ENCODE measurements at regions not wholly inside any gene's neighbourhood (a gene's known extent, or its start where the extent isn't known, plus 50 kb on each side); places are given as distances from the start of the nearest gene placed in this dataset.

DNA sequence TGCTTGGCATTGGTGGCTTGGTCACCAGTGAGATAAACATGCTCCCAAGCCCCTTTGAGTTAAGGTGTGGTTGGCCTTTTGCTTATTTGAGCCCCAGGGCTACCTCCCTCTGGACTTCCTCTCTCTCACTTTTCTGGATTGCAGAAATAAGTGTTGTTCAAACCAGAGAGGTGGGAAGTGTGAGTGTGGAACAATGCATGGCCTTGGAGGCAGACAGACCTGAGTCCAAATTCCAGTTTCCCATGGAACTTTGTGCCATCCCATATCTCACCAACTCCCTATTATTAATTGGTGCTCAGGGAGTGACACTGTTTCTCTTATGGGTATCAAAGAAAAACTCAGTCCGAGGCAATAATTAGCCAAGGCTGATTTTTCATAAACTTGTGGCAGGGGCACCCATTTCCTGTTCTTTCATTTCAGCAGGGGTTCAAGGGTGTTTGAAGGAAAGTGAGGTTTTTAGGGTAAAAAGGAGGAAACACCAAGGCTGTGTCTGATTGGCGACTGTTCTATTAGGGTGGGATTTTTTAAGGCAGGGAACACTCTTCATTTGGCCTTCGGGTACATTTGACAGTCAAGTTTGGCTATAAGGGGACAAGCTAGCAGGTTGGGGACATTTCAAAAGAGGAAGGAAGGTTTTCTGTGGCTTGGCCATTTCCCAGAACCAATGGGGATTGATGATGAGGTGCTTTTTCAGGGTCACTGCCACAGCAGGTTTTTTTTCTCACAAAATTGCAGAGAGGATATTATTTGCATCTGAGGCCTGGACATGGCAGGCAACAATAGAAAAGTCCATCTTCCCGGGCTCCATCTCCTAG is 148.8 kb upstream of the NPY start:
- Histone ChIP-seq H3K9me3 (ENCODE audit: insufficient read depth, low read length) (no peaks in the 10 kb centered on the region), H3K4me2 (ENCODE audit: low read length) (no peak overlapping the region; the same call in 1 of the 2 replicates), H2AFZ (ENCODE audit: low read depth, low read length) (no peak overlapping the region), H3K4me1 (ENCODE audit: low read length) (peaks cover 9% of the 10 kb centered on the region), H4K20me1 (ENCODE audit: insufficient read depth, low read length) (no peaks in the 10 kb centered on the region), H3K27ac (ENCODE audit: low read length) (no peak overlapping the region), H3K9ac (ENCODE audit: low read length) (no peak overlapping the region), H3K27me3 (ENCODE audit: low read depth, low read length) (peaks cover 2% of the 10 kb centered on the region; the same call in 1 of the 2 replicates), H3K79me2 (ENCODE audit: low read length) (no peaks in the 10 kb centered on the region), H3K4me3 (ENCODE audit: low read length) (no peak overlapping the region), H3K36me3 (replicated peaks; ENCODE audit: low read depth, low read length) (no peaks in the 10 kb centered on the region)
- TF ChIP-seq EZH2phosphoT487 (IDR thresholded peaks at IDR 0.05; ENCODE audit: low read depth): no peak
- TF ChIP-seq, protein P1, sequence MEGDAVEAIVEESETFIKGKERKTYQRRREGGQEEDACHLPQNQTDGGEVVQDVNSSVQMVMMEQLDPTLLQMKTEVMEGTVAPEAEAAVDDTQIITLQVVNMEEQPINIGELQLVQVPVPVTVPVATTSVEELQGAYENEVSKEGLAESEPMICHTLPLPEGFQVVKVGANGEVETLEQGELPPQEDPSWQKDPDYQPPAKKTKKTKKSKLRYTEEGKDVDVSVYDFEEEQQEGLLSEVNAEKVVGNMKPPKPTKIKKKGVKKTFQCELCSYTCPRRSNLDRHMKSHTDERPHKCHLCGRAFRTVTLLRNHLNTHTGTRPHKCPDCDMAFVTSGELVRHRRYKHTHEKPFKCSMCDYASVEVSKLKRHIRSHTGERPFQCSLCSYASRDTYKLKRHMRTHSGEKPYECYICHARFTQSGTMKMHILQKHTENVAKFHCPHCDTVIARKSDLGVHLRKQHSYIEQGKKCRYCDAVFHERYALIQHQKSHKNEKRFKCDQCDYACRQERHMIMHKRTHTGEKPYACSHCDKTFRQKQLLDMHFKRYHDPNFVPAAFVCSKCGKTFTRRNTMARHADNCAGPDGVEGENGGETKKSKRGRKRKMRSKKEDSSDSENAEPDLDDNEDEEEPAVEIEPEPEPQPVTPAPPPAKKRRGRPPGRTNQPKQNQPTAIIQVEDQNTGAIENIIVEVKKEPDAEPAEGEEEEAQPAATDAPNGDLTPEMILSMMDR (IDR thresholded peaks at IDR 0.05; ENCODE audit: low read depth, low read length): no peak

- no peak overlapping the region for H3K27ac ChIP-seq (ENCODE audit: low read length)
- TF ChIP-seq, protein P1 (IDR thresholded peaks at IDR 0.05; ENCODE audit: low read depth, low read length): no peak
- no peak for TF ChIP-seq EZH2phosphoT487 (IDR thresholded peaks at IDR 0.05; ENCODE audit: low read depth)
- no peak overlapping the region for H3K4me3 ChIP-seq (ENCODE audit: low read length)
- peaks cover 9% of the 10 kb centered on the region for H3K4me1 ChIP-seq (ENCODE audit: low read length)
- H3K36me3 ChIP-seq (replicated peaks; ENCODE audit: low read depth, low read length): no peaks in the 10 kb centered on the region
- no peaks in the 10 kb centered on the region for H3K9me3 ChIP-seq (ENCODE audit: insufficient read depth, low read length)
- no peaks in the 10 kb centered on the region for H3K79me2 ChIP-seq (ENCODE audit: low read length)
- no peak overlapping the region for H2AFZ ChIP-seq (ENCODE audit: low read depth, low read length)
- H3K27me3 ChIP-seq (ENCODE audit: low read depth, low read length): peaks cover 2% of the 10 kb centered on the region; the same call in 1 of the 2 replicates
- H3K4me2 ChIP-seq (ENCODE audit: low read length): no peak overlapping the region
- no peak overlapping the region for H3K9ac ChIP-seq (ENCODE audit: low read length)
- H4K20me1 ChIP-seq (ENCODE audit: insufficient read depth, low read length): no peaks in the 10 kb centered on the region
Observed at GRCh38 chr7:24137338-24137737, 146.7 kb upstream of the NPY start.

DNA sequence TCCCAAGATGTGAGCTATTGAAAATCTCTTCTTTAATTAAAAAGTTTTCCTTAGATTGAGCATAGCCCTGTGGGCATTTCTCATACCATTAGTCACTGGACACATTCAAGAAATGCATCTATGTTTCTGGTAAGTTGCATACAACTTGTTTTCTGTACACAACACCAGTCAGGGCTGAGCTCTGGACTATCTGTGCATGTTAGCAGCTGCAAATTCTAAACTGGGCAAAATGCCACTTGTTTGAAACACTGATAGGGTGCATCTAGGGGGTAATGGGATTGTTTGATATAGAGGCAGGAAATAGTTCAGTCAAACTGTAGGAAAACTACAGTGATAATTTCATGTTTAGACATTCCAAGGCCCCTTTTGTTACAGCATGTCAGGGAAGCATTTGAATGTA is 145.6 kb upstream of the NPY start:
- H3K9me3 ChIP-seq (ENCODE audit: insufficient read depth, low read length): no peaks in the 10 kb centered on the region
- H3K27me3 ChIP-seq (ENCODE audit: low read depth, low read length): peaks cover 2% of the 10 kb centered on the region; the same call in 1 of the 2 replicates
- H3K4me2 ChIP-seq (ENCODE audit: low read length): no peak overlapping the region
- H3K27ac ChIP-seq (ENCODE audit: low read length): no peak overlapping the region
- H3K79me2 ChIP-seq (ENCODE audit: low read length): no peaks in the 10 kb centered on the region
- H4K20me1 ChIP-seq (ENCODE audit: insufficient read depth, low read length): no peaks in the 10 kb centered on the region
- H3K36me3 ChIP-seq (replicated peaks; ENCODE audit: low read depth, low read length): no peaks in the 10 kb centered on the region
- H3K9ac ChIP-seq (ENCODE audit: low read length): no peak overlapping the region
- TF ChIP-seq, protein P1 (IDR thresholded peaks at IDR 0.05; ENCODE audit: low read depth, low read length): no peak
- no peak for TF ChIP-seq EZH2phosphoT487 (IDR thresholded peaks at IDR 0.05; ENCODE audit: low read depth)
- peaks cover 9% of the 10 kb centered on the region for H3K4me1 ChIP-seq (ENCODE audit: low read length)
- no peak overlapping the region for H3K4me3 ChIP-seq (ENCODE audit: low read length)
- H2AFZ ChIP-seq (ENCODE audit: low read depth, low read length): no peak overlapping the region

GRCh38 chr7:24140001-24140400 is 144.0 kb upstream of the NPY start:
- Histone ChIP-seq H3K9me3 (ENCODE audit: insufficient read depth, low read length) (no peaks in the 10 kb centered on the region), H3K4me3 (ENCODE audit: low read length) (no peak overlapping the region), H3K9ac (ENCODE audit: low read length) (no peak overlapping the region), H3K27me3 (ENCODE audit: low read depth, low read length) (peaks cover 2% of the 10 kb centered on the region; the same call in 1 of the 2 replicates), H3K79me2 (ENCODE audit: low read length) (no peaks in the 10 kb centered on the region), H4K20me1 (ENCODE audit: insufficient read depth, low read length) (no peaks in the 10 kb centered on the region), H3K36me3 (replicated peaks; ENCODE audit: low read depth, low read length) (no peaks in the 10 kb centered on the region), H3K4me1 (ENCODE audit: low read length) (peaks cover 8% of the 10 kb centered on the region), H3K4me2 (ENCODE audit: low read length) (no peak overlapping the region), H2AFZ (ENCODE audit: low read depth, low read length) (no peak overlapping the region), H3K27ac (ENCODE audit: low read length) (no peak overlapping the region)
- no peak for TF ChIP-seq EZH2phosphoT487 (IDR thresholded peaks at IDR 0.05; ENCODE audit: low read depth)
- TF ChIP-seq, protein P1 (IDR thresholded peaks at IDR 0.05; ENCODE audit: low read depth, low read length): no peak
